GM12865 (cell line): ENCODE measurements at regions not wholly inside any gene's neighbourhood (a gene's known extent, or its start where the extent isn't known, plus 50 kb on each side); places are given as distances from the start of the nearest gene placed in this dataset.

Experiments
- DNase-seq: peaks from one replicate; pipeline ENCODE4 v3.0.0; 2010; ENCODE audit warnings: low read depth
- H3K4me3 ChIP-seq: 2 replicates; pipeline ENCODE4 v1.5.1; 2011; ENCODE audit warnings: mild to moderate bottlenecking, low read depth, low read length, control low read depth
- TF ChIP-seq, protein P1 (sequence below): IDR thresholded peaks from 2 replicates; pipeline ENCODE4 v1.5.1; 2011; ENCODE audit warnings: low read length, control low read depth, low read depth, inconsistent platforms; ENCODE audit not compliant: insufficient read depth; ENCODE audit errors: missing control alignments

DNA sequence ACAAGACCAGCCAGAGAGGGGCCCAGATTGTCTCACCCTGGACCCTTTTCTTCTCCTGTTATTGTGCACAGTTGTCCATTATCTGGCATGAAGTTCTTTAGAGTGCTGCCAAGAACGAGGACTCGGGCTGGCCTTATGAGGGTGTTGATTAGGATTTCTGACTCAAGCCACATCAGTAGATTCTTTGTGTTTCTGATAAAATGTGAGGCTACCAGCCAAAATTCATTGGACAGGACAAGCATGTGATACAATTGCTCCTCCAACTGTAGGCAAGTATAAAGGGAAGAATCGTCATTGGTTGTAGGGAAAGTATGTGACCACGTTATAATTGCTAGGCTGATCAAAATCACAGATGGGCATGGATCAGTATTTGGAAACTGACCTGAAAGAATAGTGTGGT is 99.2 kb upstream of the TMC3 start:
- DNase-seq, result no peak
- TF ChIP-seq, protein P1, sequence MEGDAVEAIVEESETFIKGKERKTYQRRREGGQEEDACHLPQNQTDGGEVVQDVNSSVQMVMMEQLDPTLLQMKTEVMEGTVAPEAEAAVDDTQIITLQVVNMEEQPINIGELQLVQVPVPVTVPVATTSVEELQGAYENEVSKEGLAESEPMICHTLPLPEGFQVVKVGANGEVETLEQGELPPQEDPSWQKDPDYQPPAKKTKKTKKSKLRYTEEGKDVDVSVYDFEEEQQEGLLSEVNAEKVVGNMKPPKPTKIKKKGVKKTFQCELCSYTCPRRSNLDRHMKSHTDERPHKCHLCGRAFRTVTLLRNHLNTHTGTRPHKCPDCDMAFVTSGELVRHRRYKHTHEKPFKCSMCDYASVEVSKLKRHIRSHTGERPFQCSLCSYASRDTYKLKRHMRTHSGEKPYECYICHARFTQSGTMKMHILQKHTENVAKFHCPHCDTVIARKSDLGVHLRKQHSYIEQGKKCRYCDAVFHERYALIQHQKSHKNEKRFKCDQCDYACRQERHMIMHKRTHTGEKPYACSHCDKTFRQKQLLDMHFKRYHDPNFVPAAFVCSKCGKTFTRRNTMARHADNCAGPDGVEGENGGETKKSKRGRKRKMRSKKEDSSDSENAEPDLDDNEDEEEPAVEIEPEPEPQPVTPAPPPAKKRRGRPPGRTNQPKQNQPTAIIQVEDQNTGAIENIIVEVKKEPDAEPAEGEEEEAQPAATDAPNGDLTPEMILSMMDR, result no peak
- no peak overlapping the region for H3K4me3 ChIP-seq

DNA sequence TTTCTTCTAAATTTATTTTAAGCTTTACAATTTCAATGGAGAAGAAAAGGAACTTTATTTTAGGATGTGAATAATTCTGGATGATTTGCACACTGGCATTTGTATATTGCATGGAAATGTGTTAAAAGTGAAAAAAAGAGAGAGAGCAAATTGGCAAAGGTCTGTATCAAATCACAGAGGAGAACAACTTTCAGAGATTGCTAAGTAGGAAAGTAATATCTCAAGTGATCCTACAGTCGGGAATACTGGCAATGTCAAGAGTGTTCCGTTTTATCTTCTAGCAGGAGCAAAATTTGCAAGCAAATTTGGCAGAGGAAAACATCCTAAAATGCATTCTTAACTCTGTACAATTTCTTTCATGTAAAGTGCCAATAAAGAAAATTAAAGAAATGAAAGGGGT is 97.1 kb upstream of the TMC3 start:
- TF ChIP-seq, protein P1, result no peak
- DNase-seq, result no peak
- no peak overlapping the region for H3K4me3 ChIP-seq

DNA sequence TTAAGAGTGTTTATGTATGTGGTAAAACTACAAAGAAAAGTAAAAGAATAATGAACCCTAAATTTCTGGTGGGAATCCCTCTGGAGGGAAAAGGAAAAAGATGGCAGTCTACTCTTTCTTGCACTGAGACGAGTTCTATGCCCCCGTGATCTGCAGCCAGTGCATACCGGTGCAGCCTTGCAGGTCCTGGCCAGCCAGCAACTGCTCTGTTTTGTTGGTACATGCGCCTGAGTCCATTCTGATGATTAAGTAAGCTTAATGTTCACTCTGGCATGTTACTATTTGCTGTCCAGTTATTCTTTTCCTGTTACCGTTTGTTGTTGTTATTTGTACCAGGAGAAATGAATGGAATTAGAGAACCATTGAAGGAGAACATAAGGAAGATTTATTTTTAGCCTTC is 95.1 kb upstream of the TMC3 start:
- TF ChIP-seq, protein P1, result no peak
- no peak for DNase-seq
- H3K4me3 ChIP-seq, result no peak overlapping the region

DNA sequence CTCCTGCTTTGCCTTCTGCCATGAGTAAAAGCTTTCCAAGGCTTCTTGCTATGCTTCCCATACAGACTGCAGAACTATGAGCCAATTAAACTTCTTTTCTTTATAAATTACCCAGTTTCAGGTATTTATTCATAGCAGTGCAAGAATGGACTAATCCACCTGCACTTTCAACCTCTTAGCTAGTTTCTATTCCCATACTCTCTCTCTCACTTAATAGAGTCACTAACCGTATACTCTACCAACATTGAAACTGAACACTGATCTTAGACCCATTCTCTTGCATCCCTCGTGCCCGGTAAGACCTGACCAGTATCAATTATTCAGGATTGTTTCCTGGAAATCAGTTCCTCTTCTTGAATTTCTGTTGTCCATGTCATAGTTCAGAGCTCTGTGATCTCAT is 92.7 kb upstream of the TMC3 start:
- TF ChIP-seq, protein P1, result no peak
- DNase-seq, result no peak
- H3K4me3 ChIP-seq, result no peak overlapping the region

DNA sequence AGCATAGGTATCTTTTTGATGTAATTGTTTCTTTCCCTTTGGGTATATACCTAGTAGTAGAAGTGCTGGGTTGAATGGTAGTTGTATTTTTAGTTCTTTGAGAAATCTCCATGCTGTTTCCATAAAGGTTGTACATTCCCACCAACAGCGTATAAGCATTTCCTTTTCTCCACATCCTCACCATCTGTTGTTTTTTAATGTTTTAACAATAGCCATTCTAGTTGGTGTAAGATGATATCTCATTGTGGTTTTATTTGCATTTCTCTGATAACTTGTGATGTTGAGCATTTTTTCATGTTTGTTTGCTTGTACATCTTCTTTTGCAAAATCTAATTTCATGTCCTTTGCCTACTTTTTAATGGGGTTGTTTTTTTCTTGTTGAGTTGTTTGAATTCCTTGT is 80.0 kb upstream of the TMC3 start:
- no peak for DNase-seq
- no peak overlapping the region for H3K4me3 ChIP-seq
- TF ChIP-seq, protein P1, result no peak

DNA sequence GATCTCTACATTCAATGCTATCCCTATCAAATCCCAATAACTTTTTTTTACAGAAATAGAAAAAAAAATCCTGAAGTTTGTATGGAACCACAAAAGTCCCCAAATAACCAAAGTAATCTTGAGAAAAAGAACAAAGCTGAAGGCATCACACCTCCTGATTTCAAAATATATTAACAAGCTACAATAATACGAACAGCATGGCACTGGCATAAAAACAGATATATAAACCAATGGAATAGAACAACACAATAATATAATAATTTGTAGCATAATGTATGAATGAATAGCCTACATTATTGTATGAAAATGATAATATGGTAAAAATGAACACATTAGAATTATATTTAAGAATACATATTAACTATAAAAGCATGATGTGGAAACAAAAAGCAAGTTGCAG is 76.7 kb upstream of the TMC3 start:
- TF ChIP-seq, protein P1, result no peak
- no peak for DNase-seq
- H3K4me3 ChIP-seq, result no peak overlapping the region

DNA sequence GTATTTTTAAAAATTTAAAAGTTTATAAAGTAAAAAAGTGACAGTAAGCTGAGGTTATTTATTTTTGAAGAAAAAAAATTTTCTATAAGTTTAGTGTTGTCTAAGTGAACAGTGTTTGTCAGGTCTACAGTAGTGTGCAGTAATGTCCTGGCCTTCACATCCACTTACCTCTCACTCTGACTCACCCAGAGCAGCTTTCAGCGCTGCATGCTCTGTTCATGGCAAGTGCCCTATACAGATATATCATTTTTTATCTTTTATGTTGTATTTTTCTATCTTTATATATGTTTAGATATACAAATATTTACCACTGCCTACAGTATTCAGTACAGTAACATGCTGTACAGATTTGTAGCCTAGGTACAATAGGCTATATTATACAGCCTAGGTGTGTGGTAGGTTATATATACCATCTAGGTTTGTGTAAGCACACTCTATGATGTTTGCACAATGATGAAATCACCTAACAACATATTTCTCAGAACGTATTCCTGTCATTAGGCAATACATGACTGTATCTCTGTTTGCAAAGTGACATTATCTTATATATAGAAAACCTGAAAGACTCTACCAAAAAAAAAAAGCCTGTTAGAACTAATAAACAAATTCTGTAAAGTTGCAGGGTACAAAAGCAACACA is 75.9 kb upstream of the TMC3 start:
- H3K4me3 ChIP-seq, result no peak overlapping the region
- TF ChIP-seq, protein P1, result no peak
- no peak for DNase-seq
